SU-DHL-6 (cell line): ENCODE measurements at regions not wholly inside any gene's neighbourhood (a gene's known extent, or its start where the extent isn't known, plus 50 kb on each side); places are given as distances from the start of the nearest gene placed in this dataset.

ENCODE experiments used
- H2AFZ ChIP-seq: fragments of 200-600 bp; sonication (generic); 2 replicates; pipeline ENCODE4 v1.6.1; 2014; ENCODE audit warnings: low read depth, mild to moderate bottlenecking, moderate library complexity, mixed read lengths, antibody characterized with exemption, low read length; ENCODE audit not compliant: severe bottlenecking
- H3F3A ChIP-seq: fragments of 200-600 bp; shearing (Covaris generic); 2 replicates; pipeline ENCODE4 v1.6.0; 2016; ENCODE audit warnings: antibody characterized with exemption, mild to moderate bottlenecking; ENCODE audit not compliant: insufficient read depth
- H3K27ac ChIP-seq: fragments of 200-600 bp; sonication (generic); 2 replicates; pipeline ENCODE4 v1.5.1; 2016; ENCODE audit warnings: low read depth, mild to moderate bottlenecking, low read length, moderate library complexity, mixed read lengths
- H3K27me3 ChIP-seq: fragments of 200-600 bp; sonication (generic), shearing (Covaris generic); 2 replicates; pipeline ENCODE4 v1.6.0; 2014; ENCODE audit warnings: mild to moderate bottlenecking, low read length
- H3K36me3 ChIP-seq: fragments of 200-600 bp; sonication (generic); 2 replicates; pipeline ENCODE4 v1.6.1; 2014; ENCODE audit warnings: mild to moderate bottlenecking, low read length, mixed read lengths
- H3K4me2 ChIP-seq: fragments of 300-600, 200-600 bp; shearing (Covaris generic), sonication (generic); 2 replicates; pipeline ENCODE4 v1.6.0; 2014; ENCODE audit warnings: low read length, low read depth, mild to moderate bottlenecking; ENCODE audit not compliant: poor library complexity, severe bottlenecking
- H3K4me3 ChIP-seq: fragments of 200-600 bp; sonication (generic); 2 replicates; pipeline ENCODE4 v1.5.1; 2014; ENCODE audit warnings: antibody characterized with exemption, low read length, mild to moderate bottlenecking, mixed read lengths; ENCODE audit not compliant: insufficient read depth, poor library complexity, severe bottlenecking
- H3K79me2 ChIP-seq: fragments of 200-600 bp; sonication (generic); 2 replicates; pipeline ENCODE4 v1.6.1; 2014; ENCODE audit warnings: mild to moderate bottlenecking, low read length, moderate library complexity; ENCODE audit not compliant: insufficient read depth
- H3K9ac ChIP-seq: fragments of 200-600 bp; sonication (generic); 2 replicates; pipeline ENCODE4 v1.7.0; 2014; ENCODE audit warnings: mild to moderate bottlenecking, low read length
- H3K9me2 ChIP-seq: fragments of 200-600 bp; sonication (generic); replicated peaks from 2 replicates; pipeline ENCODE4 v1.6.1; 2014; ENCODE audit warnings: low read length; ENCODE audit not compliant: insufficient read depth
- H3K9me3 ChIP-seq: fragments of 200-600 bp; sonication (generic); 2 replicates; pipeline ENCODE4 v1.6.1; 2014; ENCODE audit warnings: low read length, mixed read lengths; ENCODE audit not compliant: insufficient read depth
- H4K20me1 ChIP-seq: fragments of 200-600 bp; sonication (generic); 2 replicates; pipeline ENCODE4 v1.6.1; 2014; ENCODE audit warnings: low read depth, mild to moderate bottlenecking, antibody characterized with exemption, low read length, moderate library complexity, mixed read lengths
- CTCF ChIP-seq: fragments of 200-600 bp; sonication (generic); IDR thresholded peaks from one replicate; pipeline ENCODE4 v1.5.1; 2017; ENCODE audit warnings: antibody characterized with exemption, mild to moderate bottlenecking, low read length, moderate library complexity; ENCODE audit not compliant: insufficient read depth, poor library complexity, severe bottlenecking
- EZH2phosphoT487 ChIP-seq: fragments of 200-600 bp; sonication (generic), shearing (Covaris generic); conservative IDR thresholded peaks from 2 replicates; pipeline ENCODE4 v1.6.1; 2018; ENCODE audit warnings: mild to moderate bottlenecking, antibody characterized with exemption, low read length, moderate library complexity, mixed read lengths

- Histone ChIP-seq H3K79me2 (no peaks in the 10 kb centered on the region), H3K27ac (no peak overlapping the region), H4K20me1 (no peaks in the 10 kb centered on the region), H3K9me2 (no peaks in the 10 kb centered on the region), H3K27me3 (no peaks in the 10 kb centered on the region), H2AFZ (no peak overlapping the region), H3F3A (no peaks in the 10 kb centered on the region), H3K4me2 (no peak overlapping the region), H3K36me3 (no peaks in the 10 kb centered on the region), H3K9me3 (no peaks in the 10 kb centered on the region), H3K4me3 (no peak overlapping the region), H3K9ac (no peak overlapping the region)
- TF ChIP-seq CTCF (no peak), EZH2phosphoT487 (no peak)
Observed at GRCh38 chr6:4439159-4439558, 303.8 kb upstream of the ECI2 start.

GRCh38 chr6:4437342-4437741 lies 302.0 kb upstream of the ECI2 start:
- no peak overlapping the region for H3K27ac ChIP-seq
- TF ChIP-seq CTCF (no peak), EZH2phosphoT487 (no peak)
- H3F3A ChIP-seq, result no peaks in the 10 kb centered on the region
- H3K9me2 ChIP-seq, result no peaks in the 10 kb centered on the region
- no peak overlapping the region for H3K4me2 ChIP-seq
- H2AFZ ChIP-seq, result no peak overlapping the region
- H3K9me3 ChIP-seq, result no peaks in the 10 kb centered on the region
- no peaks in the 10 kb centered on the region for H3K36me3 ChIP-seq
- H4K20me1 ChIP-seq, result no peaks in the 10 kb centered on the region
- no peak overlapping the region for H3K9ac ChIP-seq
- no peaks in the 10 kb centered on the region for H3K27me3 ChIP-seq
- no peaks in the 10 kb centered on the region for H3K79me2 ChIP-seq
- no peak overlapping the region for H3K4me3 ChIP-seq

- no peaks in the 10 kb centered on the region for H4K20me1 ChIP-seq
- no peaks in the 10 kb centered on the region for H3K9me2 ChIP-seq
- no peaks in the 10 kb centered on the region for H3F3A ChIP-seq
- no peak overlapping the region for H3K9ac ChIP-seq
- H3K79me2 ChIP-seq, result no peaks in the 10 kb centered on the region
- H3K36me3 ChIP-seq, result no peaks in the 10 kb centered on the region
- no peak overlapping the region for H3K27ac ChIP-seq
- no peaks in the 10 kb centered on the region for H3K9me3 ChIP-seq
- H3K4me3 ChIP-seq, result no peak overlapping the region
- H3K4me2 ChIP-seq, result no peak overlapping the region
- H2AFZ ChIP-seq, result no peak overlapping the region
- no peak for TF ChIP-seq EZH2phosphoT487
- no peak for TF ChIP-seq CTCF
- no peaks in the 10 kb centered on the region for H3K27me3 ChIP-seq
Observed at GRCh38 chr6:4435981-4436445, 300.6 kb upstream of the ECI2 start.
